ENCODE measurements at regions not wholly inside any gene's neighbourhood (a gene's known extent, or its start where the extent isn't known, plus 50 kb on each side); places are given as distances from the start of the nearest gene placed in this dataset.

- no peak for TF ChIP-seq CTCF (IDR thresholded peaks at IDR 0.05; ENCODE audit: insufficient read depth in 1 of 2, low read depth in 1 of 2, low read length in 1 of 2, severe bottlenecking in 1 of 2, unreplicated experiment in 1 of 2)
- Mint-ChIP-seq H3K9me3 (ENCODE audit: unreplicated experiment) (no peaks in the 10 kb centered on the region), H3K4me3 (ENCODE audit: unreplicated experiment) (no peak overlapping the region), H3K27ac (ENCODE audit: unreplicated experiment) (no peak overlapping the region), H3K27me3 (ENCODE audit: insufficient read depth, unreplicated experiment) (peaks cover 3% of the 10 kb centered on the region), H3K4me1 (ENCODE audit: low read depth, unreplicated experiment) (no peaks in the 10 kb centered on the region), H3K36me3 (ENCODE audit: insufficient read depth, unreplicated experiment) (no peaks in the 10 kb centered on the region)
- no peak for DNase-seq
- POLR2A ChIA-PET: no interaction called here
- Histone ChIP-seq H3K27me3 (replicated peaks; ENCODE audit: control insufficient read depth, insufficient read depth, low read length) (no peaks in the 10 kb centered on the region), H3K9me3 (no peaks in the 10 kb centered on the region), H3K36me3 (ENCODE audit: control insufficient read depth, insufficient read depth, low read length) (no peaks in the 10 kb centered on the region), H3K4me1 (peaks cover 8% of the 10 kb centered on the region; the same call in 1 of the 2 replicates), H3K4me3 (ENCODE audit: low read depth, low read length) (no peak overlapping the region)
- CTCF ChIA-PET: no interaction called here
- no TSS peak for BruUV-seq (replicated peaks)
- intact Hi-C loops (cut with micrococcal nuclease; ENCODE audit: unreplicated experiment): no loop called here
Observed at GRCh38 chr7:45459476-45459875, 114.7 kb upstream of the ADCY1 start.

- Mint-ChIP-seq H3K27ac (ENCODE audit: unreplicated experiment) (no peak overlapping the region), H3K4me3 (ENCODE audit: unreplicated experiment) (no peak overlapping the region)
- no peak for TF ChIP-seq CTCF (IDR thresholded peaks at IDR 0.05; ENCODE audit: insufficient read depth in 1 of 2, low read depth in 1 of 2, low read length in 1 of 2, severe bottlenecking in 1 of 2, unreplicated experiment in 1 of 2)
Observed at GRCh38 chr7:45460379-45460778, 113.8 kb upstream of the ADCY1 start.

GRCh38 chr7:45461026-45461425, 113.1 kb upstream of the ADCY1 start:
- no peaks in the 10 kb centered on the region for H3K4me1 Mint-ChIP-seq (ENCODE audit: low read depth, unreplicated experiment)
- H3K4me3 ChIP-seq (ENCODE audit: low read depth, low read length): no peak overlapping the region
- intact Hi-C loops (cut with micrococcal nuclease; ENCODE audit: unreplicated experiment): no loop called here
- no peak overlapping the region for H3K4me3 Mint-ChIP-seq (ENCODE audit: unreplicated experiment)
- no peaks in the 10 kb centered on the region for H3K36me3 ChIP-seq (ENCODE audit: control insufficient read depth, insufficient read depth, low read length)
- ChIA-PET POLR2A (no interaction called here), CTCF (no interaction called here)
- H3K27me3 ChIP-seq (replicated peaks; ENCODE audit: control insufficient read depth, insufficient read depth, low read length): no peaks in the 10 kb centered on the region
- H3K36me3 Mint-ChIP-seq (ENCODE audit: insufficient read depth, unreplicated experiment): no peaks in the 10 kb centered on the region
- no peaks in the 10 kb centered on the region for H3K9me3 Mint-ChIP-seq (ENCODE audit: unreplicated experiment)
- no peaks in the 10 kb centered on the region for H3K4me1 ChIP-seq
- no peak for TF ChIP-seq CTCF (IDR thresholded peaks at IDR 0.05; ENCODE audit: insufficient read depth in 1 of 2, low read depth in 1 of 2, low read length in 1 of 2, severe bottlenecking in 1 of 2, unreplicated experiment in 1 of 2)
- no peak overlapping the region for H3K27ac Mint-ChIP-seq (ENCODE audit: unreplicated experiment)
- no peak for DNase-seq
- peaks cover 7% of the 10 kb centered on the region for H3K27me3 Mint-ChIP-seq (ENCODE audit: insufficient read depth, unreplicated experiment)
- no TSS peak for BruUV-seq (replicated peaks)
- no peaks in the 10 kb centered on the region for H3K9me3 ChIP-seq

More at GRCh38 chr7:45460379-45460778, 113.8 kb upstream of the ADCY1 start:
- Mint-ChIP-seq H3K27me3 (ENCODE audit: insufficient read depth, unreplicated experiment) (peaks cover 3% of the 10 kb centered on the region), H3K9me3 (ENCODE audit: unreplicated experiment) (no peaks in the 10 kb centered on the region), H3K4me1 (ENCODE audit: low read depth, unreplicated experiment) (no peaks in the 10 kb centered on the region), H3K36me3 (ENCODE audit: insufficient read depth, unreplicated experiment) (no peaks in the 10 kb centered on the region)
- intact Hi-C loops (cut with micrococcal nuclease; ENCODE audit: unreplicated experiment): no loop called here
- peaks cover 5% of the 10 kb centered on the region; the same call in 1 of the 2 replicates for H3K4me1 ChIP-seq
- no peak overlapping the region for H3K4me3 ChIP-seq (ENCODE audit: low read depth, low read length)
- no TSS peak for BruUV-seq (replicated peaks)
- ChIA-PET CTCF (no interaction called here), POLR2A (no interaction called here)
- H3K9me3 ChIP-seq: no peaks in the 10 kb centered on the region
- no peaks in the 10 kb centered on the region for H3K36me3 ChIP-seq (ENCODE audit: control insufficient read depth, insufficient read depth, low read length)
- DNase-seq: no peak
- H3K27me3 ChIP-seq (replicated peaks; ENCODE audit: control insufficient read depth, insufficient read depth, low read length): no peaks in the 10 kb centered on the region

Data from Caco-2 (cell line).